Fibroblast of peridontal ligament (primary cell): ENCODE measurements at regions not wholly inside any gene's neighbourhood (a gene's known extent, or its start where the extent isn't known, plus 50 kb on each side); places are given as distances from the start of the nearest gene placed in this dataset.

ENCODE experiments used
- DNase-seq: peaks from one replicate; pipeline ENCODE4 v3.0.0-alpha.2; 2010; ENCODE audit errors: extremely low read depth

GRCh38 chr9:80078826-80079225 lies 507.1 kb downstream of the TLE4 start:
- DNase-seq = no peak

GRCh38 chr9:80077059-80077458 lies 505.3 kb downstream of the TLE4 start:
- DNase-seq = no peak

- no peak for DNase-seq
Measured at GRCh38 chr9:80076162-80076561, 504.4 kb downstream of the TLE4 start.

GRCh38 chr9:80074439-80074838 lies 502.7 kb downstream of the TLE4 start:
- no peak for DNase-seq

GRCh38 chr9:80072451-80072850 lies 500.7 kb downstream of the TLE4 start:
- DNase-seq = no peak

- no peak for DNase-seq
Measured at GRCh38 chr9:80070071-80070742, 498.4 kb downstream of the TLE4 start.

GRCh38 chr9:80066931-80067330 lies 495.2 kb downstream of the TLE4 start:
- no peak for DNase-seq

- no peak for DNase-seq
Measured at GRCh38 chr9:80062567-80062966, 490.8 kb downstream of the TLE4 start.

GRCh38 chr9:80061940-80062339 lies 490.2 kb downstream of the TLE4 start:
- peak; percentile 82 for DNase-seq

GRCh38 chr9:80061096-80061495 lies 489.3 kb downstream of the TLE4 start:
- DNase-seq = peak; percentile 45

GRCh38 chr9:80059979-80060378 lies 488.2 kb downstream of the TLE4 start:
- DNase-seq = no peak

- DNase-seq = no peak
Measured at GRCh38 chr9:80059191-80059590, 487.4 kb downstream of the TLE4 start.

- no peak for DNase-seq
Measured at GRCh38 chr9:80052830-80053229, 481.1 kb downstream of the TLE4 start.

GRCh38 chr9:80049096-80049782 lies 477.5 kb downstream of the TLE4 start:
- no peak for DNase-seq

GRCh38 chr9:80046481-80046880 lies 474.7 kb downstream of the TLE4 start:
- DNase-seq = no peak

GRCh38 chr9:80041821-80042220 lies 470.1 kb downstream of the TLE4 start:
- no peak for DNase-seq

- DNase-seq = no peak
Measured at GRCh38 chr9:80040457-80040856, 468.7 kb downstream of the TLE4 start.

GRCh38 chr9:80030801-80031200 lies 459.0 kb downstream of the TLE4 start:
- DNase-seq = peak; percentile 13

- peak; percentile 90 for DNase-seq
Measured at GRCh38 chr9:80028501-80028900, 456.7 kb downstream of the TLE4 start.

- no peak for DNase-seq
Measured at GRCh38 chr9:80025796-80026520, 454.2 kb downstream of the TLE4 start.

GRCh38 chr9:80025131-80025530 lies 453.4 kb downstream of the TLE4 start:
- no peak for DNase-seq

- DNase-seq = no peak
Measured at GRCh38 chr9:80020530-80020929, 448.8 kb downstream of the TLE4 start.

- DNase-seq = no peak
Measured at GRCh38 chr9:80020056-80020455, 448.3 kb downstream of the TLE4 start.
